ENCODE measurements at regions not wholly inside any gene's neighbourhood (a gene's known extent, or its start where the extent isn't known, plus 50 kb on each side); places are given as distances from the start of the nearest gene placed in this dataset.

- Mint-ChIP-seq H3K9me3 (ENCODE audit: unreplicated experiment) (no peaks in the 10 kb centered on the region), H3K27me3 (ENCODE audit: unreplicated experiment) (no peaks in the 10 kb centered on the region), H3K4me3 (ENCODE audit: unreplicated experiment) (no peak overlapping the region), H3K4me1 (ENCODE audit: unreplicated experiment) (peaks cover 22% of the 10 kb centered on the region), H3K36me3 (ENCODE audit: unreplicated experiment) (no peaks in the 10 kb centered on the region), H3K27ac (ENCODE audit: unreplicated experiment) (no peak overlapping the region)
- DNase-seq (ENCODE audit: extremely low spot score, unreplicated experiment): no peak
- TF ChIP-seq CTCF (IDR thresholded peaks at IDR 0.05): no peak
These were observed 375.7 kb upstream of the MARCKS start for GRCh38 chr6:113481458-113481857.

- H3K36me3 Mint-ChIP-seq (ENCODE audit: unreplicated experiment): no peaks in the 10 kb centered on the region
- DNase-seq (ENCODE audit: extremely low spot score, unreplicated experiment): no peak
- peaks cover 18% of the 10 kb centered on the region for H3K4me1 Mint-ChIP-seq (ENCODE audit: unreplicated experiment)
- H3K4me3 Mint-ChIP-seq (ENCODE audit: unreplicated experiment): no peak overlapping the region
- no peak for TF ChIP-seq CTCF (IDR thresholded peaks at IDR 0.05)
- H3K27ac Mint-ChIP-seq (ENCODE audit: unreplicated experiment): no peak overlapping the region
- no peaks in the 10 kb centered on the region for H3K27me3 Mint-ChIP-seq (ENCODE audit: unreplicated experiment)
- H3K9me3 Mint-ChIP-seq (ENCODE audit: unreplicated experiment): no peaks in the 10 kb centered on the region
These were observed 375.2 kb upstream of the MARCKS start for GRCh38 chr6:113481910-113482309.

GRCh38 chr6:113482771-113483170 lies 374.4 kb upstream of the MARCKS start:
- peak overlapping the region; percentile 21 for H3K27ac Mint-ChIP-seq (ENCODE audit: unreplicated experiment)
- H3K4me3 Mint-ChIP-seq (ENCODE audit: unreplicated experiment): no peak overlapping the region
- TF ChIP-seq CTCF (IDR thresholded peaks at IDR 0.05): no peak
- no peaks in the 10 kb centered on the region for H3K36me3 Mint-ChIP-seq (ENCODE audit: unreplicated experiment)
- H3K4me1 Mint-ChIP-seq (ENCODE audit: unreplicated experiment): peaks cover 11% of the 10 kb centered on the region
- DNase-seq (ENCODE audit: extremely low spot score, unreplicated experiment): no peak
- no peaks in the 10 kb centered on the region for H3K9me3 Mint-ChIP-seq (ENCODE audit: unreplicated experiment)
- H3K27me3 Mint-ChIP-seq (ENCODE audit: unreplicated experiment): no peaks in the 10 kb centered on the region

- no peaks in the 10 kb centered on the region for H3K27me3 Mint-ChIP-seq (ENCODE audit: unreplicated experiment)
- H3K9me3 Mint-ChIP-seq (ENCODE audit: unreplicated experiment): no peaks in the 10 kb centered on the region
- H3K4me3 Mint-ChIP-seq (ENCODE audit: unreplicated experiment): no peak overlapping the region
- TF ChIP-seq CTCF (IDR thresholded peaks at IDR 0.05): no peak
- H3K36me3 Mint-ChIP-seq (ENCODE audit: unreplicated experiment): no peaks in the 10 kb centered on the region
- no peak for DNase-seq (ENCODE audit: extremely low spot score, unreplicated experiment)
- no peak overlapping the region for H3K27ac Mint-ChIP-seq (ENCODE audit: unreplicated experiment)
- peaks cover 13% of the 10 kb centered on the region for H3K4me1 Mint-ChIP-seq (ENCODE audit: unreplicated experiment)
These were observed 370.9 kb upstream of the MARCKS start for GRCh38 chr6:113486199-113486598.

GRCh38 chr6:113487489-113488058 lies 369.6 kb upstream of the MARCKS start:
- no peak overlapping the region for H3K4me3 Mint-ChIP-seq (ENCODE audit: unreplicated experiment)
- H3K9me3 Mint-ChIP-seq (ENCODE audit: unreplicated experiment): no peaks in the 10 kb centered on the region
- DNase-seq (ENCODE audit: extremely low spot score, unreplicated experiment): no peak
- no peak for TF ChIP-seq CTCF (IDR thresholded peaks at IDR 0.05)
- peaks cover 17% of the 10 kb centered on the region for H3K4me1 Mint-ChIP-seq (ENCODE audit: unreplicated experiment)
- no peak overlapping the region for H3K27ac Mint-ChIP-seq (ENCODE audit: unreplicated experiment)
- H3K36me3 Mint-ChIP-seq (ENCODE audit: unreplicated experiment): no peaks in the 10 kb centered on the region
- no peaks in the 10 kb centered on the region for H3K27me3 Mint-ChIP-seq (ENCODE audit: unreplicated experiment)

Data from osteocyte (in vitro differentiated cells).